ENCODE measurements at regions not wholly inside any gene's neighbourhood (a gene's known extent, or its start where the extent isn't known, plus 50 kb on each side); places are given as distances from the start of the nearest gene placed in this dataset.

GRCh38 chr5:103923616-103924168, 361.1 kb upstream of the NUDT12 start:
- no peaks in the 10 kb centered on the region for H3K27me3 ChIP-seq (ENCODE audit: insufficient read depth, low read length)
- H2AFZ ChIP-seq (ENCODE audit: low read depth, low read length, poor library complexity, severe bottlenecking): no peak overlapping the region
- POLR2A ChIA-PET: no interaction called here
- no peaks in the 10 kb centered on the region for H3K79me2 ChIP-seq (ENCODE audit: insufficient read depth, low read length)
- DNase-seq (ENCODE audit: low read depth, low spot score): no peak
- no TSS peak for BruUV-seq (replicated peaks)
- intact Hi-C loops (cut with micrococcal nuclease): no loop called here
- no peak for TF ChIP-seq ZFX (IDR thresholded peaks at IDR 0.05)
- no peak for TF ChIP-seq JUND (IDR thresholded peaks at IDR 0.05)
- no peaks in the 10 kb centered on the region for H3K9me2 ChIP-seq (ENCODE audit: insufficient read depth)
- H4K20me1 ChIP-seq (ENCODE audit: insufficient read depth): no peaks in the 10 kb centered on the region
- no peak overlapping the region for H3K9ac ChIP-seq (ENCODE audit: low read length)
- H3K4me1 ChIP-seq (ENCODE audit: control insufficient read depth in 1 of 2, insufficient read depth in 2 of 2, low read length in 2 of 2): no peaks in the 10 kb centered on the region
- RAD21 ChIA-PET (ENCODE audit: low non-redundant PET in 1 of 2, low total read pairs in 2 of 2, uncharacterized antibody in 2 of 2, unreplicated experiment in 2 of 2): no interaction called here
- H3K9me3 ChIP-seq (ENCODE audit: control insufficient read depth in 1 of 2, insufficient read depth in 1 of 2, low read depth in 1 of 2, low read length in 2 of 2): no peaks in the 10 kb centered on the region
- no peak for ATAC-seq
- no peak overlapping the region for H3K4me3 ChIP-seq (replicated peaks in 1 of 2; ENCODE audit: low read depth in 1 of 2, low read length in 2 of 2)
- no peak overlapping the region for H3K27ac ChIP-seq (ENCODE audit: low read depth, low read length)
- no peak overlapping the region for H3K4me2 ChIP-seq (ENCODE audit: low read length)
- CTCF ChIA-PET: no interaction called here
- H3K36me3 ChIP-seq (ENCODE audit: control insufficient read depth in 1 of 2, insufficient read depth in 2 of 2, low read length in 2 of 2): no peaks in the 10 kb centered on the region

GRCh38 chr5:103919506-103919905, 356.9 kb upstream of the NUDT12 start:
- CTCF ChIA-PET: no interaction called here

More at GRCh38 chr5:103919506-103919905, 356.9 kb upstream of the NUDT12 start:
- ChIA-PET POLR2A (no interaction called here), RAD21 (ENCODE audit: low non-redundant PET in 1 of 2, low total read pairs in 2 of 2, uncharacterized antibody in 2 of 2, unreplicated experiment in 2 of 2) (no interaction called here)
- DNase-seq (ENCODE audit: low read depth, low spot score): no peak
- no peaks in the 10 kb centered on the region for H3K36me3 ChIP-seq (ENCODE audit: control insufficient read depth in 1 of 2, insufficient read depth in 2 of 2, low read length in 2 of 2)
- H2AFZ ChIP-seq (ENCODE audit: low read depth, low read length, poor library complexity, severe bottlenecking): no peak overlapping the region
- no peaks in the 10 kb centered on the region for H3K79me2 ChIP-seq (ENCODE audit: insufficient read depth, low read length)
- H3K4me3 ChIP-seq (replicated peaks in 1 of 2; ENCODE audit: low read depth in 1 of 2, low read length in 2 of 2): no peak overlapping the region
- H4K20me1 ChIP-seq (ENCODE audit: insufficient read depth): no peaks in the 10 kb centered on the region
- no peak overlapping the region for H3K9ac ChIP-seq (ENCODE audit: low read length)
- intact Hi-C loops (cut with micrococcal nuclease): no loop called here
- BruUV-seq (replicated peaks): no TSS peak
- no peak for ATAC-seq
- no peaks in the 10 kb centered on the region for H3K4me1 ChIP-seq (ENCODE audit: control insufficient read depth in 1 of 2, insufficient read depth in 2 of 2, low read length in 2 of 2)
- no peaks in the 10 kb centered on the region for H3K27me3 ChIP-seq (ENCODE audit: insufficient read depth, low read length)
- H3K9me2 ChIP-seq (ENCODE audit: insufficient read depth): no peaks in the 10 kb centered on the region
- no peaks in the 10 kb centered on the region for H3K9me3 ChIP-seq (ENCODE audit: control insufficient read depth in 1 of 2, insufficient read depth in 1 of 2, low read depth in 1 of 2, low read length in 2 of 2)
- TF ChIP-seq POLR2A (IDR thresholded peaks at IDR 0.05; ENCODE audit: borderline replicate concordance, extremely low read depth, insufficient read depth, insufficient read length): no peak
- no peak for TF ChIP-seq EZH2phosphoT487 (IDR thresholded peaks at IDR 0.05; ENCODE audit: borderline replicate concordance)
- no peak for TF ChIP-seq EZH2 (IDR thresholded peaks at IDR 0.05)
- TF ChIP-seq RAD21 (IDR thresholded peaks at IDR 0.05; ENCODE audit: low read depth): no peak
- TF ChIP-seq YY1 (IDR thresholded peaks at IDR 0.05; ENCODE audit: extremely low read depth, insufficient replicate concordance, low read depth, low read length): no peak
- no peak for TF ChIP-seq ELF1 (IDR thresholded peaks at IDR 0.05; ENCODE audit: borderline replicate concordance, low read depth)
- TF ChIP-seq CTCF (IDR thresholded peaks at IDR 0.05 in 2 of 3, conservative IDR thresholded peaks at IDR 0.05 in 1 of 3; ENCODE audit: borderline replicate concordance in 1 of 3, insufficient read depth in 1 of 3, low read depth in 2 of 3, low read length in 2 of 3): no peak
- TF ChIP-seq EGR1 (IDR thresholded peaks at IDR 0.05; ENCODE audit: low read depth): no peak
- H3K27ac ChIP-seq (ENCODE audit: low read depth, low read length): no peak overlapping the region
- H3K4me2 ChIP-seq (ENCODE audit: low read length): no peak overlapping the region

All from HCT116 (cell line).